Suprapubic skin (tissue), 4 donors: ENCODE measurements at regions not wholly inside any gene's neighbourhood (a gene's known extent, or its start where the extent isn't known, plus 50 kb on each side); places are given as distances from the start of the nearest gene placed in this dataset.

Source experiments
- POLR2A ChIP-seq, 2 donors: fragments of 450-650 bp; IDR thresholded peaks; one replicate each; pipeline ENCODE4 v1.6.1; 2017; ENCODE audit warnings: antibody characterized with exemption in 2 of 2, mild to moderate bottlenecking in 2 of 2, moderate library complexity in 2 of 2
- POLR2AphosphoS5 ChIP-seq, 3 donors: sonication (generic); formaldehyde crosslinking; IDR thresholded peaks; one replicate each; pipeline ENCODE4 v1.6.1; 2017; ENCODE audit warnings: antibody characterized with exemption in 3 of 3
- TF ChIP-seq, protein P1 (sequence below), 2 donors: fragments of 200-600 bp in 1 of 2; fragments of 450-650 bp in 1 of 2; sonication (generic) in 1 of 2; IDR thresholded peaks; one replicate each; pipeline ENCODE4 v1.5.1; 2016 to 2019; ENCODE audit warnings: antibody characterized with exemption in 2 of 2, mild to moderate bottlenecking in 1 of 2, moderate library complexity in 1 of 2

DNA sequence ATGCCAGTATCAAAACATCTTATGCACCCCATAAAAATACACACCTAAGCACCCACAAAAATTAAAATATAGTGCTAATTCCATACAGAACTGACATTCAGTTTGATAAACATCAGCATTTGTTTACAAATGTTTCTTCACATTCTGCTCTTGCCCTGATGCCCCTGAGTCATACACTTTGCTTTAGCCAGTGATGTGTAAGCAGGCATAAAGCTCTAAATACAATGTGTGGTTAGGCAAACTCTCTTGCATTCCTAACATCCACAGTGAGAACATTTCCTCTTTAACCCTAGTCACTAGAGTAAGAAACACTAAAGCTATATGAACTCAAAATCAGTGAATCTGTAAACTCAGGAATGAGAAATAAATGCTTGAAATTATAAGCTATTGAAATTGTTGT lies 1060.7 kb downstream of the FAM181B start:
- TF ChIP-seq, protein P1, sequence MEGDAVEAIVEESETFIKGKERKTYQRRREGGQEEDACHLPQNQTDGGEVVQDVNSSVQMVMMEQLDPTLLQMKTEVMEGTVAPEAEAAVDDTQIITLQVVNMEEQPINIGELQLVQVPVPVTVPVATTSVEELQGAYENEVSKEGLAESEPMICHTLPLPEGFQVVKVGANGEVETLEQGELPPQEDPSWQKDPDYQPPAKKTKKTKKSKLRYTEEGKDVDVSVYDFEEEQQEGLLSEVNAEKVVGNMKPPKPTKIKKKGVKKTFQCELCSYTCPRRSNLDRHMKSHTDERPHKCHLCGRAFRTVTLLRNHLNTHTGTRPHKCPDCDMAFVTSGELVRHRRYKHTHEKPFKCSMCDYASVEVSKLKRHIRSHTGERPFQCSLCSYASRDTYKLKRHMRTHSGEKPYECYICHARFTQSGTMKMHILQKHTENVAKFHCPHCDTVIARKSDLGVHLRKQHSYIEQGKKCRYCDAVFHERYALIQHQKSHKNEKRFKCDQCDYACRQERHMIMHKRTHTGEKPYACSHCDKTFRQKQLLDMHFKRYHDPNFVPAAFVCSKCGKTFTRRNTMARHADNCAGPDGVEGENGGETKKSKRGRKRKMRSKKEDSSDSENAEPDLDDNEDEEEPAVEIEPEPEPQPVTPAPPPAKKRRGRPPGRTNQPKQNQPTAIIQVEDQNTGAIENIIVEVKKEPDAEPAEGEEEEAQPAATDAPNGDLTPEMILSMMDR (IDR thresholded peaks at IDR 0.05): no peak
- no peak for TF ChIP-seq POLR2A (IDR thresholded peaks at IDR 0.05)
- no peak for TF ChIP-seq POLR2AphosphoS5 (IDR thresholded peaks at IDR 0.05)
